Renal cortex interstitium (tissue), 11 donors: ENCODE measurements at regions not wholly inside any gene's neighbourhood (a gene's known extent, or its start where the extent isn't known, plus 50 kb on each side); places are given as distances from the start of the nearest gene placed in this dataset.

ENCODE experiments used
- DNase-seq, 11 donors: peaks; one replicate each; pipeline ENCODE4 v3.0.0-alpha.2; 2013; ENCODE audit warnings: low read depth in 9 of 11, low spot score in 4 of 11; ENCODE audit errors: extremely low read depth in 1 of 11

DNA sequence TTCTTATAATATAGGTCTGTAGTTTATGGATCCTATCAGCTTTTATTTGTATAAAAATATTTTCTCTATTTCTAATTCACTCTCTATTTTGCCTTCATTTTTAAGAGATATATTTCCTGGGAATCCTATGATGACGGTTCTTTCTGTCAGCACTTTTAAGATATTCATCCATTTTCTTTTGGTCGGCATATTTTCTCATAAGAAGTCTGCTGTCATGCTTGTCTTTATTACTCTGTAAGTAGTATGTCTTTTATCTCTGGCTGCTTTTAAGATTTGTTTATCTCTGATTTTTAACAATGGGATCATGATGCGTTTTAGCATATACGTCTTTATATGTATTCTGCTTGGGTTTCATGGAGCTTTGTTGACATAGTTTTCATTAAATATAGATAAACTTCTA lies 175.5 kb downstream of the SNX19 start:
- DNase-seq, result no peak

- DNase-seq, result no peak
Measured at GRCh38 chr11:130744794-130745193, 171.5 kb downstream of the SNX19 start.

- no peak for DNase-seq
Measured at GRCh38 chr11:130749216-130749615, 167.1 kb downstream of the SNX19 start.

DNA sequence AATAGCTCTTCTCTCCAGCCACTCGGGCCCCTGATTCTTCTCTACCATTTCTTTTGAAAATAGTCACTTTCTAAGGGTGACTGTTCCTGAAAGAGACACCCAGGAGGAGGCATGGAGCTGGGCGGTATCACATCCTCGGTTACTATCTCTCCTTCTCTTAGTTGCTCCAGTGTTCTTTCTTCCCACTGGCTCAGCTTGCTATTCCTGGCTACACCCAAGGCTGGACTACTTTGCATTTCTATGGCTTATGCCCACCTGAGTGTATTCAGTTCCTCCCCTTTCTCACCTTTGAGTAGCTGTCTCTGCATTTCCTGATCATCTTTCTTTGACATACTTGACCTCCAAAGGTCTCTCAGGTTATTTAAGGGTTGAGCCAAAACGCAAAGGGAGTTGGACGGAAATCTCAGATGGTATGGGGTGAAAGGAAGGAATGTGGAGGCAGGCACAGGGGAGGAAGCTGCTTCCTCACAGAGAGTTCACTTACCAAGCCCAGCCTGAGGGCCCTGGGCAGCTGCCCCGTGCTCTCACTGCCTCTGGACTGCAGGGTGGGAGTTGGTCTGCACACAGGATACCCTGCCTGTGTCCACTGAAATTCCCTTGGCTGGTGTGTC lies 155.7 kb downstream of the SNX19 start:
- DNase-seq, result no peak

DNA sequence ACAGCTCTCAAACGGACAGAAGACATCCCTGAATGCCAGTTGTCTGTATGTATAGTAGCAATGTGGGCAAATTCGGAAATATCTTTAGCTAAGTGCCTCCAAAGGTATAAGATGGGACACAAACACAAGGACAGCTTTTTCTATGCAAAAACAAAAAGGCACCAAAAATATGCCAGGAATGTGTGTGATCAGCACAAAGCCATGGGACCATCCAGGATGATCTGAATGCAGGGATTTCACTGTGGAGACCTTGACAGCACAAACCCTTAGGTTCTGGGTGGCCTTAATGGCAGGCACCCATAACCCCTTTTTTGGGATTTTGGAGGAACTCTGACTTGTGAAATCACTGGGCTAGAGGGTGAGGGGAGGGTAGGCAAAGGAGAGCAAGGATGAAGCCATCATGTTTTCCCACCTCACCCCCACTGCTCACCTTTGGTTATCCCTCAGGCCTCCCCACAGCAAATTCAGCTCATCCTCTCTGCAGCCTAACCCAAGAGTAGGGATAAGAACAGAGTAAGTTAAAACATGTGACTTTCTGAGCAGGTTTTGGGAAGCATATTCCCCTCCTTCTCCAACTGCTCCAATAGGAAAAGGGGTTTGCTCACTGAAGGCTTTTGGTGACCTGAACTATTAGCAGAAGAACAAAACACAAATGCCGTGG lies 154.6 kb downstream of the SNX19 start:
- DNase-seq, result no peak

- DNase-seq, result no peak
Measured at GRCh38 chr11:130762638-130763037, 153.6 kb downstream of the SNX19 start.

DNA sequence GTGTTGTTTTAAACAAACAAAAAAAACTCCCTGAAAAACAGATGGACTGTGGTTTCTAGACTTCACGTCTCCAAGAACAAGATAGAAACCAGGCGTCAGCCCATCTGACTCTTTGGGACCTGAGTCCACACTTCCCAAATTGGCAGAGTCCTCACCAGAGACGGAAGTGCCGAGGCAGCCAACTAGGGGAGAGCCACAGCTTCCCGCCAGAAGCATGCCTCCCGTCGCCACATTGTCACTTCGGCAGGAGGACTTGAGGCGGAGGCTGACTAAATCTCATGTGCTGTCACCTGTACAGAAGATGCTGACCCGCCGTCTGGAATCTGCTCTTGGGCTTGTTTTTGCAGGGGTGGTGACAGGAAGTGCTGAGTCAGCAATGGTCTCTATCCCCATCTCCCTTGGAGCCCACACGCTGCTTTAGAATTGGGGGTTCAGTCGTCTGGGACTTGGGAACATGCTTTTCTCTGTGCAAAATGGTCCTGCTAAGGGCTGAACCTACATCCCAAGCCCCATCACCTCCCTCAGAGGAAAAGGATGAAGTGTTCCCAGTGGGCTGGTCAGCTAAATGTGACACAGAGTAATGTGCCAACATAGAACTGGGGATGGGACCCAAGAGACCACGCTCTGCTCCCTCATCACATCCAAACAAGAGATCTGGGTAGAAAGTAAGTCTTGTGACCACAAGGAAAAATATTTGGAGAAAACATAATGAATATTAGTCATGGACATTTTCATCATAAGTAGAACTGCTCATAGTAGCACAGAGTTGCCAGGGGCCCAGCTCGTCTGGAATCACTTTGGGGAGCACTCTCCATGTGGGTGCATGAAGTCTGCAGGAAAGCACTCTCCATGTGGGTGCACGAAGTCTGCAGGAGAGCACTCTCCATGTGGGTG lies 152.9 kb downstream of the SNX19 start:
- no peak for DNase-seq

DNA sequence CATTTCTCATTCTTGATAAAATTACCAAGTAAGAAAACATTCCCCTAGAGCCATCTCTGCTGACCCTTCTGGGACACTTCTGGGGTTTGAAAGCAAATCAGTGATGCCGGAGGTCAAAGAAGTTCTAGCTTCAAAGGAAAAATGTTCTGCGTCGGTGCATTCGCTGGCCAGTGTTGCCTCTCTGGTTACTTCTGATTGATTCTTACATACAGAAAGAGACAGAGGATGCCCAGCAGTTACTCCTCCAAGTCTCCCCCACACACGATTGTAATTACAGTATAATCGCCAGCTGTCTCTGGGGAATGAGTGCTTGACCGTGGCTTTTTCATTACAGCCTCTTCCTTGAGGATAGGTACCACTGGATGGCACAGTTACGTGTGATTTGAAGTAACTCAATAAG lies 150.9 kb downstream of the SNX19 start:
- DNase-seq, result peak in 10 of 11 donors; percentile 48 to 86 (median 72)

- no peak for DNase-seq
Measured at GRCh38 chr11:130765951-130766649, 150.2 kb downstream of the SNX19 start.

DNA sequence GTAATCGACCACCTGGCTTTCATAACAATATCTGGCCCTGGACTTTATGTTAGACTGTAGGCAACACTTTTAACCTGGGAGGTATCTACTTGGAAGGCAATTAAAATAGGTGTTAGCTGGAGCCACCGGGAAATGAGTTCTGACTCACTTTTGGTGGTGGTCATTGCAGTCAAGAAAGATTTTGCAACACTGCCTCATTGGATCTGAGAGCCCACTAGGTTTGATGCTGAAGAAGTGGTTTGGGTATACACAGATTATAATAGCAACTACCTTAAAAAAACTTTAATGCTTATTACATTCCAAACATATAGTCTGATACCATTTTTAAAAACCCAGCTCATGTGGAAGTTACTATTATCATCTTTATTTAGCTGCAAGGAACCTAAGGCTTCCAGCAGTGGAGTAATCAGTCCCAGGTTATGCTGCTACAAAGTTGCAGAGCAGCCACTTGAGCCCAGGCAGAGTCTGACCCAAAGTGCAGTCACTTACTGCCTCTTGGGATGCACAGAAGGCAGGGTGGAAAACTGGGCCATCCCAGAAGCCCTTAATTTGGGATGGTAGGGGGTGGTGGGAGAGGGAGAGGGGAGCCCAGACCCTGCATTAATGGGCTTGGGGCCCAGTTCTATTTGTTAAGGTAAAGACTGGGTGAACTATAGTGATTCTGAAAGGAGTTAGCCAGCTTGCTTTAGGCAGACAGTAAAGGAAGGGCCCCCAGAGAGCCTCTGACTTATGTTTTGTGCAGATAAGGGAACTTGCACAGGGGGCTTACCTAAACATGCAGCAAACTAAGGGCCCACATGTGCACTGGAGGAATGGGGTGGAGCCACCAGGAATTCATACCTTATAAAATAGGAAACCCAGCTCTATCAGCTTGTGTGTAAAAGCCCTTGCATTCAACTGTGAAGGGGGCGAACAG lies 149.4 kb downstream of the SNX19 start:
- DNase-seq, result no peak

DNA sequence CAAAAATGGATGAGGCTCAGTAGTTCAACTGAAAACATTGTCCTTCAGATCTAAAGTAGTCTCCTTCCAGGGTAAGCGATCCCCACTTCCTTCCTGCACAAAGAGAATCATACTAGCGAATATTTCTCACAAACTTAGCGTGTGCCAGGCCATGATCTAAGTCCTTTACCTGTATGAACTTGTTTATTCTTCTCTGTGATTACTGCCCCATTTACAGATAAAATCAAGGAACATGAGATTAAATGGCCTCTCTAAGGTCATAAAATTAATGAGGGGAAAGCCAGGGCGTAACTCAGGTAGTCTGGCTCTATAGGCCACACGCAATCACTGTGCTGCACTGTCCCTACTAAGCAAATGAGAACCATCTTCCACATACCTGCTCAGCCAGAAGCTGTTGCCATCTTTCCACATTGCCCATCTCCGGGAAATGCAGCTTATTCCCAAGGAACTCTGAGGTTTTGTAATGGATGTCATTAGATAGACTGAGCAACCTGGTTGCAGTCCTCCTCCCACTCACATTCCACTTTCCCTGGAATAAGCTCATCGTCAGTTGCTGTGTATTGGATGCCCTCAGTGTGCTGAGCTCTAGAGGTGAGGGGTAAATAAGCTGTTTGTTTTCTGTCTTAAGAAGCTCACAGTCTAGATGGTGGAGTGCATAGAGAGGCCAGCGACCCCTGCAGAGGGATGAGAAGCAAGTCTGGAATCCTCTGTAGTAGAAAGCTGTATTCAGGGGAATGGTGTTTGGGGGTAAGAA lies 146.3 kb downstream of the SNX19 start:
- no peak for DNase-seq

DNA sequence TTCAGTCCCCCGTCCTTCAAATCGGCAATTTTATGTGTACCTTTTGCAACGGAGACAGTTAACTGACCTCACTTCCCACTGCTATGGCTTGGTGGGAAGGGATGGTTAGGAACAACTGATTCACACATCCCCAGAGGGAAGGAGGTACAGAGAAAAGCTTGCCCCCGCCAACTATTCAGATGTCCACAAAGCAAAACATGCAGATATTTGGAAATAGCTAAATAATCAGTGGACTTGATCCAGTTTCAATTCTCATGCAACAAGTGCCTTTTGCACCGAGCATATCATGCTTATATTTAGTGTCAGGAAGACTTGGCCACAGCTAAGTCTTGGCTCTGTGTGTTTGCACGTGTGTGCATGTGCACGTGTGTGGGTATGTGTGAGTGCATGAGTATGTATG lies 144.6 kb downstream of the SNX19 start:
- no peak for DNase-seq

DNA sequence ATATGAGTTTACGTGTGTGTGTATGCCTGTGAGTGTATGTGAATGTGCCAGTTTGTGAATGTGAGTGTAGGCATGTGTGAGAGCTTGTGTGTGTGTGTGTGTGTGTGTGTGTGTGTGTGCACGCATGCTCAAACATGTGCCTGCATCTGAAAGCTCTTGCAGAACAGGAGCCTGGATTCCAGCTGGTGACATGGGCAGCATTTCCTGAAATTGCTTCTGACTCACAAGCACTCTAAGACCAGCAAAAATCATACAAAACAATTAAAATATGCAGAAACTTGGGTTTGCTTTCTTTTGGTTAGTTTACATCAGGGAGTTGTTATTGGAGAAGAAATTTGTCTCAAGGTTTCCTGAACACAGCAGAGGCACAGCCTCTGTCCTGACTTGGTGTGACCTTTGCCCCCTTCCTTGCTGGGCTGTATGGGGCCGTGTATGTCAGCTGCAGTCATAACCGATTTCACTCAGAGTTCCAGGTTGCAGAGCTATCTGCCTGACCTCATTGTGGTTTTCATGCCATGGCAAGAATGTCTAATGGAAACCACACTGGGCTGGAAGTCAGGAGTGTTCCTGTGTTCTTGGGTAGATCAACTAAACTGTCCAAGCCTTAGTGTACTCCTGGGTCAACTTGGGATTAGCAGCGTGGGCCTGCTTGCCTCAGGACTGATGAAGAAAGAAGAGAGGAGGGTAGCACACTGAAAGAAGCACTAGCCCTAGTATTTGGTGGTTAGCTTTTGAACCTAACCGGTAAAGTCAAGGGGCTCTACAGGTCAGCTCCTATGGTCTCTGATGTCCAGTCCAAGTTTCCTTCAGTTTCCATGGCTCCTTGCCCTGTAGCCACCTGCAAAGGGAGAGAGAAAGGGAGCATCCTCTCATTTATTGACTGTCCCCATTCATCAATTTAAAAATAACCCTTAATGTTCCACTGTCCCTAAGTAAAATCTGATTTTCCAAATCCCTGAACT lies 143.7 kb downstream of the SNX19 start:
- no peak for DNase-seq

- no peak for DNase-seq
Measured at GRCh38 chr11:130773244-130773820, 142.9 kb downstream of the SNX19 start.

- no peak for DNase-seq
Measured at GRCh38 chr11:130774703-130775102, 141.6 kb downstream of the SNX19 start.

- DNase-seq, result no peak
Measured at GRCh38 chr11:130775306-130776060, 140.8 kb downstream of the SNX19 start.
